Activated CD8-positive, alpha-beta memory T cell treated with anti-CD3 and anti-CD28 coated beads for 36 hours (primary cell): ENCODE measurements at regions not wholly inside any gene's neighbourhood (a gene's known extent, or its start where the extent isn't known, plus 50 kb on each side); places are given as distances from the start of the nearest gene placed in this dataset.
"Not testable (repeated sequence)": the region's sequence is repeated elsewhere in the genome, so short reads cannot be mapped to it uniquely, and the experiment has no call there.

Experiments used
- CTCF ChIA-PET: fragments of 350-600 bp; sonication (Branson Sonifier 250); formaldehyde crosslinking; loops from one replicate; lab custom pipeline; 2021; ENCODE audit warnings: antibody characterized with exemption; lab: Charles Lee
- POLR2A ChIA-PET: fragments of 350-600 bp; sonication (Branson Sonifier 250); formaldehyde crosslinking; loops from one replicate; lab custom pipeline; 2021; ENCODE audit warnings: antibody characterized with exemption; lab: Charles Lee

DNA sequence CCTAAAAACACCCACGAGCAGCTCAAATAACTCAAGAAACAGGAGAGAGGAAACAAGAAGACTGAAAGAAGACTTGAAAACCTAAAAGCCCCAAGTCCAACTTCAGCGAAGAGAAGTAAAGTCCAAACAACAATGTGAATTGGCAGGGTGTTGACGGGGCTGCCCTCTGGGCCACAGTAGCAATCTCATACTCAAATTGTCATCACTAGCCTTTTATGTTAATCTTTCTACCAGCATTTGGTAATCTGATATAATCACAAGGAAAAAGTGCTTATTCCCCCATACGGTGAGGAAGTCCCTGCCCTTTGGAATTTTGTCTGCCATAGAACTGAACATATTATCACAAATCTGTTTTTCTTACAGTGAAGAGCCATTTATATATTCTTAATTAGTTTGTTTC is 51.5 kb upstream of the IFNE start:
- POLR2A ChIA-PET: no interaction called here
- CTCF ChIA-PET: no interaction called here

GRCh38 chr9:21535396-21535795 is 53.3 kb upstream of the IFNE start:
- POLR2A ChIA-PET: no interaction called here

GRCh38 chr9:21542787-21543186 is 60.7 kb upstream of the IFNE start:
- POLR2A ChIA-PET: no interaction called here
- CTCF ChIA-PET: no interaction called here

More at GRCh38 chr9:21535396-21535795, 53.3 kb upstream of the IFNE start:
- CTCF ChIA-PET: interaction anchor here (0.8 kb wide), 1 partner anchor 24 kb away, joined by 3 read pairs; no protein-coding TSS in a partner anchor

DNA sequence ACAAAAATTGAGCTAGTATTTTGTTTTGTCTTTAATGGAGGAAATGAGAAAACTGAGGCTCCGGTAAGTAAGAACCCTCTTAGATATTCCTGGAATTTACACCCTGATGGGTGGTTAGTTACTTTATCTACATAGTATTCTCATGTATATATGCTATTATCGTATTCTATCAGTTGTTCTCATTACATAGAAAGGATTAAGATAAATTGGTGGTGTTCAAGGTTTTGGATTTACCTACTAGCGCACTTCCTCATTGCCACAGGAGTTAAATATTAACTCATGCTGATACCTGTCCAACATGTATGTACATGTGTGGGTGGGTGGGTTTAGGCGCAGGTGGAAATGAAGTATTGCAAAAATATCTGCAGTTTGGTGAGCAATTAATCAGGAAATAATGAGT is 61.1 kb upstream of the IFNE start:
- ChIA-PET POLR2A (no interaction called here), CTCF (no interaction called here)

GRCh38 chr9:21543816-21544215 is 61.7 kb upstream of the IFNE start:
- CTCF ChIA-PET: not testable (repeated sequence)
- POLR2A ChIA-PET: interaction anchor here (0.6 kb wide), 1 partner anchor 823 kb away, joined by 4 read pairs; no protein-coding TSS in a partner anchor

- POLR2A ChIA-PET: no interaction called here
- CTCF ChIA-PET: no interaction called here
These were observed 64.8 kb upstream of the IFNE start for GRCh38 chr9:21546949-21547348.

GRCh38 chr9:21549251-21549765 is 67.2 kb upstream of the IFNE start:
- CTCF ChIA-PET: no interaction called here
- POLR2A ChIA-PET: no interaction called here

DNA sequence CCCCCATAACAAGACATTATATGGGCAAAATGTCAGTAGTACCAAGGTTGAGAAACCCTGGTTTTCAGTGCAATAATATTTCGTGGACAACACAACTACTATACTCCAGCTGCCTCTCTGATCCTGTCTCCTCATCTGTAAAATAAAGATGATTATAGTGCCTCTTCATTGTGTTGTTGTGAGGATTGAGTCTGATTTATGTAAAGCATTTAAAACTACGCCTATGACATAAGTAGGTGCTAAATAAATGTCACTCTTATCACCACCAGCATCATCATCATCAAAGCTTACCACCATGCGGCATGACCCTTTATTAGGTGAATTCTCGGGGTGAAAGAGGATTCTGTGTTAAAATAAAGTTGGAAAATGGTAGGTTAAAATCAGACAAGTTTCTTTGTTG is 67.8 kb upstream of the IFNE start:
- ChIA-PET POLR2A (no interaction called here), CTCF (no interaction called here)

- CTCF ChIA-PET: no interaction called here
These were observed 68.3 kb upstream of the IFNE start for GRCh38 chr9:21550392-21550791.

GRCh38 chr9:21551401-21551800 is 69.3 kb upstream of the IFNE start:
- ChIA-PET POLR2A (no interaction called here), CTCF (interaction anchor here (0.9 kb wide), 1 partner anchor 108 kb away, joined by 3 read pairs; no protein-coding TSS in a partner anchor)

More at GRCh38 chr9:21550392-21550791, 68.3 kb upstream of the IFNE start:
- POLR2A ChIA-PET: no interaction called here

DNA sequence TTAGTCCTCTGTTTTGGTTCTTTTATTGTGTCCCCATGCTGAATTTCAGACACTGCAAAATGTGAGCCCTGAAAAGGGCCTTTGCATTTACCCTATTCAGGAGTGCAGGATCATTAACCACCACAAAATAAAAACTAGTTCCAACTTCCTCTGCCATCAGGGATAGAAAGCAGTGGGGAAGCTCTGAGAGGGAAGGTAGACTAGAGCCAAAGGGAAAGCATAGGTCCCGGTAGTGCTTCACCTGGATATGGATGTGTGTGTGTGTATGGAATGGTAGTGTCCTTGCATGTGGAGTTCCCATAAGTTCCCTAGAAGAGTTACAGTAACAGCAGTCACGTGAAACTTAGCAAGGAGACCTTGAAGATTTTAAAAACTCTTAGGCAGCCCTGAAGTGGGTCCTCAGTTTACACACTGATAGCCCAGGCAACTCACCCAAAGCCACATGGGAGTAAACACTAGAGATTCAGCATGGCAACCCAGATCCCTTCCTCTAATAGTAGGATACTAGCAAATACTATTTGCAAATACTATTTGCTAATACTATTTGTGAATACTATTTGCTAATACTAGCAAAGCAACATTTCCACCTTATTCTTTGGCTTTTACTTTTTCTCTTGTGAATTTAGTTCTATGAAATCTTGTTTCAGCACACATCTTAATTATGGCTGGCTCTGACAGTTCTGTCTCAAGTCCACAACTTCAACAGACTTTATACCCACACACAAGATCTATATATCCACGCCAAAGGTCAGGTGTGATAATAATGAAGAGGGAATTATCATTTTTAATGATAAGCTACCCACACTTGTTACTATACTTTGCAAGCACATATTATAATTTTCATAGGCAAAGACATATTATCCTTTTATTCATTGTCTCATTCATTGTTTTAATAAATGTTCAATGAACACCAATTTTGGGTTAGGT is 70.4 kb upstream of the IFNE start:
- POLR2A ChIA-PET: no interaction called here
- CTCF ChIA-PET: interaction anchor here (0.9 kb wide), 1 partner anchor 107 kb away, joined by 3 read pairs; no protein-coding TSS in a partner anchor

DNA sequence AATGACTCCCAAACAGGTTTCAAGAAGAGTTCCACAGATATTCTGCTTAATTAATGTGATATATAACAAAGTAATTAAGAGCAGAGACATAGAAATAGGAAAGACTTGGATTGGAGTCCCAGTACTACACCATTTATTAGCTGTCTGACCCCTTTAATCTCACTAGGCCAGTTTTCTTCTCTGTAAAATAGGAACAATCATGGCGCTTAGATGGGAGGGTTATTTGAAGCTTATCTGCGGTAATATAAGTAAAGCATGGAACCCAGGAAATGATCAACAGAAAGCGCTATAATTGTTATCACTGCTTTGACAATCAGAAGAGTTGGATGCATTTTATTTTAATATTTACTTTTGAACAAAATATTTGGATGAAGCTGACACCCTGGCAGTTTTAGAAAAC is 71.3 kb upstream of the IFNE start:
- CTCF ChIA-PET: no interaction called here

GRCh38 chr9:21554813-21555212 is 72.7 kb upstream of the IFNE start:
- CTCF ChIA-PET: no interaction called here
- POLR2A ChIA-PET: no interaction called here

More for the DNA sequence above, 71.3 kb upstream of the IFNE start:
- POLR2A ChIA-PET: no interaction called here

DNA sequence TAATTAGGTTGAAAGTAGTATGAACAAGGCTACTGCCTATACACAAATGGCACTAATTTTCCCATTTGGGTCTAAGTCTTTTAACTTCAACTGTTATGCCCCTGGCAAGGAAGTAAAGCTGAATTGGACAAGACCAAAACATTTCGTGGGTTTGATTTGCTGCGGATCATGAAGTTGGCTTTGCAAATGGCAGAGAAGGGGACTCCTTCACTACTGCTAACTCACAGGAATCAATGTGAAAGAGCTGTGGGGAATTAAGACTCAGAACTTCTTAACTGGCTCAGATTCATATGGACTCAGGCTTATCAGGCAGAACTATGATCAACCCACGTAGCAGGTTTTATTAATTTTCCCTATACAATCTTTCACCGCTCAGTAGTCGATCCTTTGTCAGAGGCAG is 73.8 kb upstream of the IFNE start:
- ChIA-PET POLR2A (no interaction called here), CTCF (no interaction called here)

DNA sequence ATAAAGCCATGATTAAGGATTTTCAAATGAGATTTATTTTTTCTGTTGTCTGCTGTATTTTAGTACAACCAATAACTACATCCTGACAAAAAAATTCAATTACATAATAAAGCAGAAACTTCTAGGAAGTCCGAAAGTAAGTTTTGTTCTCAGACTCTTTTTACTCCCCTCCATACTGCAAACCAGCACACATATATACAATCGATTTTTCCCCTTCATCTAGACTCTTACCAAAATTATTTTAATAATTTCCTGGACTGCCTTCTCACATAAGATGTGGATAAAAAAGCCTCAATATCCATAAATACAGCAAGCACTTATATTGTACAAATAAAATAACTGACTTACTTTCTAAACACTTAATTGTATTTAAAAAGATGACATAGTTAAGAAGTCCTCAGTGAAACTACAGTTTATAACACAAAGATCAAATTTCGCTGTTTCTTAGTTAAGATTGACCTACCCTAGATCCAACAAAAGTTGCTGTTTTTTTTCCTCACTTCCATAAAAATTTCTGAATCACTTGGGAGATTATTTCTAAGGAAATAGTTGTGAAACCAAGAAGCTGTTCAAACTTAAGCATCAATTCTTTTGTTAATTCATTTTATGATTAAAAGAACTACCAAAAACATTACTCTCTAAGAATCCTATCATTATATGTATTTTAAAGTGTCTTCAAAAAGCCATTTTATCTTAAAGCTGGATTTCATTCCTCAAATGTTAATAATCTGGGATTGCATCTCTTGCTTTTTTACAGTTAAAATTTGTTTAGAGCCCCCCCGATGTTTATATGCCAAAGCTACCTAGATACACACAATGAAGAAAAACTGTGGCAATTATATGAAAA is 74.7 kb upstream of the IFNE start:
- ChIA-PET CTCF (no interaction called here), POLR2A (no interaction called here)

DNA sequence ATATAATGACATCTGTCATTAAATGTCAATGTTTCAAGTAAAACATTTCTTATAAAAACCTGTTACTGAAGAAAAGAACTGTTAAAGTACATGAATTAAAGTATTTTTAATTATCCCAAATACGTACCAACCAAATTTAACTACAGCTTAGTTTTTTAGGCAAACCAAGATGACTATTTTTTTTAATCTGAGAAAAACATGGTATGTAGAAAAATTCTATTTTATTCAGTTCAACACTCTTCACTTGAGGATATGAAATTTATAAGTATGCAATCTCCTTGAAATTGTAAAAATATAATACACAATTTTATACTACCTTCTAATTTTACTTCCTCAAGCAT is 75.3 kb upstream of the IFNE start:
- CTCF ChIA-PET: no interaction called here
- POLR2A ChIA-PET: no interaction called here

DNA sequence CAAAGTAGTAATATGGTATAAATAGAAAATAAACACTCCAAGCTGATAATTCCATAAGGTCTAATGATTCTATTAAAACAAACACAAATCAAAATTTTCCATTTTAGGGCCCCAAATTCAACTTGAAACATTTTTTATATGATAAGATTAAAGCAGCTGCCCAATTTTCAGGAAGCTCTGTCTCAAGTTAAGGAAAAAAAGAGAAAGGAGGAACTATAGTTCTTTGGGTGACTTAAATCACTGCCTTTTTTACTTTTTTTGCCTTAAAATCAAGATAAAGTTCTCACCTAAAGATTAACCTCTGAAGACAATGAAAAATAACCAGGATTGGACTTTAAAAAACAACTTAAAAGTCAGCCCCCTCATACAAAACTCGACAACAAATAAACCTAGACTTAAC is 76.0 kb upstream of the IFNE start:
- ChIA-PET CTCF (interaction anchor here (0.8 kb wide), 1 partner anchor 133 kb away, joined by 3 read pairs; no protein-coding TSS in a partner anchor), POLR2A (no interaction called here)

DNA sequence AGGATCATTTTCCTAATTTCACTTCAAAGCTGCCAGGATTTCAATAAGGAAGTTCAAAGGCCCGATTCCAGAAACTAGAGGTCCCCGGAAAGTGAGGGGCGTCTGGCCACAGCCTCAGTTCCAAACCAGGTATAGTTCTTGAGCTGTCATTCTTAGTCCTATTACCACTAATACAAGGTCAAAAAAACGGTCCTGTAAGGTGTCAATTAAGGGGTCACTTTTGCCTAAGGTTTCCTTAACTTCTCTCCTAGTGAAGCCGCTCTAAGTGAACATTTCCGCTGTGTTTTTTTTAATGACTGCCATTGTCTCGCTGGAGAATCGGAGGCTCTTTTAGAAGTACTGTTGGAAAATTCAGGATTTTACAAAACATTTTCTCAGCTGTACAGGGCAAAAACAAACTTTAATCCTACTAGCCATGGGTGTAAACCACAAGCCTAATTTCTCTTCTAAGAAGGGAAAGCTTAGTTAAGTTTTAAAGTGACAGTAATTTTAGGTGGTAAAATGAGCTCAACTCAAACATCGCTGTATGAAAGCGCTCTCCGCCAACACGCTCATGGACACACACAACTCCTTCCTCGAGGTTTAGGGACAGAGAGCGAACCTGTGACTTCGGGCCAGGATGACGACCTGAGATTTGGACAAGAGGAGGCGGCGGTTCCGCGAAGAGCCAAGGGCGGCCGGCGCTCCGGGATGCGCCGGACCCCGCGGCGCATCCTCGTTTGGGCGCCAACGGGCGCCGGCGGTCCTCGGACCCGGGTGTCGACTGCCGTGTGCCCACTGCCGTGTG is 76.7 kb upstream of the IFNE start:
- ChIA-PET POLR2A (no interaction called here), CTCF (interaction anchor here (0.8 to 1.7 kb wide), 5 partner anchors 24 to 237 kb away, joined by 3 read pairs; no protein-coding TSS in a partner anchor)
